Natural killer cell treated with Interleukin-12 subunit alpha and Interleukin-12 subunit beta and Interleukin-15 and Interleukin-18, amount 100 ng/mL, for 72 hours (primary cell): ENCODE measurements at regions not wholly inside any gene's neighbourhood (a gene's known extent, or its start where the extent isn't known, plus 50 kb on each side); places are given as distances from the start of the nearest gene placed in this dataset.

ENCODE experiments used
- ATAC-seq, 2 donors: fragments of 150-1000 bp; cut with Tn5 transposase in 1 of 2; sonication (Bioruptor Pico), chemical (Tn5 transposase) in 1 of 2; 2 replicates each; pipeline ENCODE4 v1.10.0; 2021
- DNase-seq: peaks from one replicate; pipeline ENCODE4 v3.0.0; 2022; ENCODE audit warnings: low spot score
- H3K27ac Mint-ChIP-seq, 2 donors: 1 replicate in 1 of 2; 2 replicates in 1 of 2; pipeline ENCODE4 v1.8.0; 2022; ENCODE audit warnings: mixed read lengths in 2 of 2, mild to moderate bottlenecking in 1 of 2, moderate library complexity in 1 of 2
- H3K27me3 Mint-ChIP-seq, 2 donors: 1 replicate in 1 of 2; 2 replicates in 1 of 2; pipeline ENCODE4 v1.8.0; 2022; ENCODE audit warnings: mixed read lengths in 2 of 2
- H3K36me3 Mint-ChIP-seq: one replicate; pipeline ENCODE4 v1.8.0; 2022; ENCODE audit warnings: mixed read lengths
- H3K4me1 Mint-ChIP-seq, 2 donors: 1 replicate in 1 of 2; 2 replicates in 1 of 2; pipeline ENCODE4 v1.8.0; 2022; ENCODE audit warnings: low read depth in 2 of 2, mixed read lengths in 2 of 2, mild to moderate bottlenecking in 1 of 2
- H3K4me3 Mint-ChIP-seq: one replicate; pipeline ENCODE4 v1.8.0; 2022; ENCODE audit warnings: mixed read lengths
- H3K9me3 Mint-ChIP-seq: 2 replicates; pipeline ENCODE4 v1.8.0; 2022; ENCODE audit warnings: mixed read lengths

- peaks cover 3% of the 10 kb centered on the region for H3K9me3 Mint-ChIP-seq
- no peak for DNase-seq
- H3K27me3 Mint-ChIP-seq: no peaks in the 10 kb centered on the region
Observed at GRCh38 chr3:190213727-190214126, 93.0 kb upstream of the P3H2 start.

GRCh38 chr3:190210608-190211007 is 89.9 kb upstream of the P3H2 start:
- H3K4me1 Mint-ChIP-seq: no peaks in the 10 kb centered on the region
- no peak overlapping the region for H3K4me3 Mint-ChIP-seq
- H3K27me3 Mint-ChIP-seq: no peaks in the 10 kb centered on the region
- no peak overlapping the region for H3K27ac Mint-ChIP-seq
- H3K9me3 Mint-ChIP-seq: peaks cover 3% of the 10 kb centered on the region
- no peak for ATAC-seq
- no peak for DNase-seq
- H3K36me3 Mint-ChIP-seq: no peaks in the 10 kb centered on the region

More at GRCh38 chr3:190213727-190214126, 93.0 kb upstream of the P3H2 start:
- Mint-ChIP-seq H3K4me1 (no peaks in the 10 kb centered on the region), H3K36me3 (no peaks in the 10 kb centered on the region), H3K4me3 (no peak overlapping the region), H3K27ac (no peak overlapping the region)
- ATAC-seq: no peak

- no peaks in the 10 kb centered on the region for H3K27me3 Mint-ChIP-seq
- peaks cover 3% of the 10 kb centered on the region for H3K9me3 Mint-ChIP-seq
- H3K27ac Mint-ChIP-seq: no peak overlapping the region
- no peak for ATAC-seq
- no peak overlapping the region for H3K4me3 Mint-ChIP-seq
- H3K36me3 Mint-ChIP-seq: no peaks in the 10 kb centered on the region
- H3K4me1 Mint-ChIP-seq: no peaks in the 10 kb centered on the region
- DNase-seq: no peak
Observed at GRCh38 chr3:190209533-190209932, 88.8 kb upstream of the P3H2 start.

GRCh38 chr3:190208196-190208595 is 87.5 kb upstream of the P3H2 start:
- no peak overlapping the region for H3K4me3 Mint-ChIP-seq
- H3K27ac Mint-ChIP-seq: no peak overlapping the region
- DNase-seq (no peak), ATAC-seq (no peak)
- H3K9me3 Mint-ChIP-seq: peaks cover 3% of the 10 kb centered on the region
- peaks cover 0 to 1% of the 10 kb centered on the region in 2 donors for H3K27me3 Mint-ChIP-seq
- no peaks in the 10 kb centered on the region for H3K36me3 Mint-ChIP-seq
- no peaks in the 10 kb centered on the region for H3K4me1 Mint-ChIP-seq

- no peak overlapping the region for H3K4me3 Mint-ChIP-seq
- no peak for DNase-seq
- H3K27ac Mint-ChIP-seq: no peak overlapping the region
- H3K9me3 Mint-ChIP-seq: no peaks in the 10 kb centered on the region
- H3K36me3 Mint-ChIP-seq: no peaks in the 10 kb centered on the region
- no peaks in the 10 kb centered on the region for H3K4me1 Mint-ChIP-seq
- H3K27me3 Mint-ChIP-seq: peaks cover 0 to 5% of the 10 kb centered on the region in 2 donors
- peak in 1 of 2 donors; percentile 67 for ATAC-seq
Observed at GRCh38 chr3:190205739-190206138, 85.0 kb upstream of the P3H2 start.

GRCh38 chr3:190204200-190204599 is 83.5 kb upstream of the P3H2 start:
- DNase-seq: no peak
- Mint-ChIP-seq H3K4me3 (no peak overlapping the region), H3K4me1 (no peaks in the 10 kb centered on the region), H3K27me3 (peaks cover 0 to 5% of the 10 kb centered on the region in 2 donors), H3K36me3 (no peaks in the 10 kb centered on the region), H3K27ac (no peak overlapping the region), H3K9me3 (no peaks in the 10 kb centered on the region)
- ATAC-seq: no peak

GRCh38 chr3:190197346-190197763 is 76.7 kb upstream of the P3H2 start:
- Mint-ChIP-seq H3K36me3 (no peaks in the 10 kb centered on the region), H3K9me3 (no peaks in the 10 kb centered on the region), H3K4me3 (no peak overlapping the region), H3K27me3 (peaks cover 0 to 4% of the 10 kb centered on the region in 2 donors), H3K27ac (no peak overlapping the region), H3K4me1 (no peaks in the 10 kb centered on the region)
- ATAC-seq (no peak), DNase-seq (no peak)

- Mint-ChIP-seq H3K4me3 (no peak overlapping the region), H3K4me1 (no peaks in the 10 kb centered on the region), H3K36me3 (no peaks in the 10 kb centered on the region), H3K9me3 (no peaks in the 10 kb centered on the region), H3K27ac (no peak overlapping the region), H3K27me3 (peaks cover 0 to 4% of the 10 kb centered on the region in 2 donors)
- DNase-seq (no peak), ATAC-seq (no peak)
Observed at GRCh38 chr3:190194506-190194905, 73.8 kb upstream of the P3H2 start.

- no peak for ATAC-seq
- no peaks in the 10 kb centered on the region for H3K9me3 Mint-ChIP-seq
- H3K27ac Mint-ChIP-seq: no peak overlapping the region
- H3K27me3 Mint-ChIP-seq: peaks cover 0 to 4% of the 10 kb centered on the region in 2 donors
- H3K4me1 Mint-ChIP-seq: no peaks in the 10 kb centered on the region
- no peak for DNase-seq
- no peak overlapping the region for H3K4me3 Mint-ChIP-seq
- H3K36me3 Mint-ChIP-seq: no peaks in the 10 kb centered on the region
Observed at GRCh38 chr3:190193210-190193609, 72.5 kb upstream of the P3H2 start.

- ATAC-seq: no peak
- peaks cover 0 to 4% of the 10 kb centered on the region in 2 donors for H3K27me3 Mint-ChIP-seq
Observed at GRCh38 chr3:190192739-190193138, 72.0 kb upstream of the P3H2 start.

GRCh38 chr3:190192087-190192486 is 71.4 kb upstream of the P3H2 start:
- no peak overlapping the region for H3K4me3 Mint-ChIP-seq
- DNase-seq: no peak

More at GRCh38 chr3:190192739-190193138, 72.0 kb upstream of the P3H2 start:
- H3K4me3 Mint-ChIP-seq: no peak overlapping the region
- H3K27ac Mint-ChIP-seq: no peak overlapping the region
- DNase-seq: no peak
- H3K9me3 Mint-ChIP-seq: no peaks in the 10 kb centered on the region
- no peaks in the 10 kb centered on the region for H3K4me1 Mint-ChIP-seq
- no peaks in the 10 kb centered on the region for H3K36me3 Mint-ChIP-seq

GRCh38 chr3:190188197-190188596 is 67.5 kb upstream of the P3H2 start:
- Mint-ChIP-seq H3K27ac (no peak overlapping the region), H3K4me1 (no peaks in the 10 kb centered on the region), H3K36me3 (no peaks in the 10 kb centered on the region), H3K4me3 (no peak overlapping the region), H3K9me3 (peaks cover 8% of the 10 kb centered on the region), H3K27me3 (peaks cover 0 to 2% of the 10 kb centered on the region in 2 donors)
- DNase-seq (no peak), ATAC-seq (no peak)

More at GRCh38 chr3:190192087-190192486, 71.4 kb upstream of the P3H2 start:
- no peak for ATAC-seq
- no peaks in the 10 kb centered on the region for H3K4me1 Mint-ChIP-seq
- H3K27ac Mint-ChIP-seq: no peak overlapping the region
- H3K27me3 Mint-ChIP-seq: no peaks in the 10 kb centered on the region
- no peaks in the 10 kb centered on the region for H3K9me3 Mint-ChIP-seq
- H3K36me3 Mint-ChIP-seq: no peaks in the 10 kb centered on the region

- Mint-ChIP-seq H3K4me3 (no peak overlapping the region), H3K36me3 (no peaks in the 10 kb centered on the region), H3K4me1 (no peaks in the 10 kb centered on the region)
Observed at GRCh38 chr3:190183121-190183520, 62.4 kb upstream of the P3H2 start.

GRCh38 chr3:190182418-190183043 is 61.8 kb upstream of the P3H2 start:
- peaks cover 8% of the 10 kb centered on the region for H3K9me3 Mint-ChIP-seq
- peaks cover 0 to 2% of the 10 kb centered on the region in 2 donors for H3K27me3 Mint-ChIP-seq
- no peak overlapping the region for H3K4me3 Mint-ChIP-seq
- H3K4me1 Mint-ChIP-seq: no peaks in the 10 kb centered on the region
- no peak overlapping the region for H3K27ac Mint-ChIP-seq
- H3K36me3 Mint-ChIP-seq: no peaks in the 10 kb centered on the region
- no peak for ATAC-seq
- no peak for DNase-seq

More at GRCh38 chr3:190183121-190183520, 62.4 kb upstream of the P3H2 start:
- ATAC-seq (no peak), DNase-seq (no peak)
- H3K9me3 Mint-ChIP-seq: peaks cover 8% of the 10 kb centered on the region
- H3K27ac Mint-ChIP-seq: no peak overlapping the region
- H3K27me3 Mint-ChIP-seq: peaks cover 0 to 2% of the 10 kb centered on the region in 2 donors

GRCh38 chr3:190180268-190180667 is 59.6 kb upstream of the P3H2 start:
- H3K9me3 Mint-ChIP-seq: no peaks in the 10 kb centered on the region
- no peaks in the 10 kb centered on the region for H3K36me3 Mint-ChIP-seq
- H3K4me1 Mint-ChIP-seq: no peaks in the 10 kb centered on the region
- H3K27me3 Mint-ChIP-seq: peaks cover 0 to 2% of the 10 kb centered on the region in 2 donors
- H3K27ac Mint-ChIP-seq: no peak overlapping the region
- no peak overlapping the region for H3K4me3 Mint-ChIP-seq
- no peak for ATAC-seq
- no peak for DNase-seq
